AG04449 (cell line): ENCODE measurements at regions not wholly inside any gene's neighbourhood (a gene's known extent, or its start where the extent isn't known, plus 50 kb on each side); places are given as distances from the start of the nearest gene placed in this dataset.

ENCODE experiments used
- CTCF ChIA-PET: fragments of 350-600 bp; formaldehyde crosslinking; extraction: SDS; loops from one replicate; lab custom pipeline; 2021; ENCODE audit warnings: antibody characterized with exemption; lab: Yijun Ruan, JAX
- POLR2A ChIA-PET: fragments of 400-600, 350-600 bp; formaldehyde crosslinking; extraction: SDS; loops from one replicate; lab custom pipeline; 2020; ENCODE audit warnings: antibody characterized with exemption, inconsistent platforms; lab: Yijun Ruan, JAX
- DNase-seq: peaks from one replicate; pipeline ENCODE4 v3.0.0-alpha.2; 2010; ENCODE audit warnings: low read depth, low spot score
- H3K4me3 ChIP-seq: 2 replicates; pipeline ENCODE4 v1.5.1; 2011; ENCODE audit warnings: low read depth, mild to moderate bottlenecking, control low read depth, low read length
- CTCF ChIP-seq: IDR thresholded peaks from one replicate; pipeline ENCODE4 v1.5.1; 2011; ENCODE audit warnings: mild to moderate bottlenecking, moderate library complexity, low read length, control low read depth, inconsistent platforms; ENCODE audit not compliant: insufficient read depth; ENCODE audit errors: missing control alignments

GRCh38 chr4:159828687-159829086, 725.8 kb downstream of the RAPGEF2 start:
- POLR2A ChIA-PET: no interaction called here
- TF ChIP-seq CTCF: no peak
- no peak overlapping the region for H3K4me3 ChIP-seq
- CTCF ChIA-PET: no interaction called here
- DNase-seq: no peak

- DNase-seq: no peak
- no peak overlapping the region for H3K4me3 ChIP-seq
- CTCF ChIA-PET: no interaction called here
- no peak for TF ChIP-seq CTCF
- POLR2A ChIA-PET: no interaction called here
Measured at GRCh38 chr4:159829184-159829583, 726.3 kb downstream of the RAPGEF2 start.

- ChIA-PET POLR2A (no interaction called here), CTCF (no interaction called here)
- no peak overlapping the region for H3K4me3 ChIP-seq
- TF ChIP-seq CTCF: no peak
- no peak for DNase-seq
Measured at GRCh38 chr4:159837071-159837470, 734.2 kb downstream of the RAPGEF2 start.

GRCh38 chr4:159855731-159856130, 752.9 kb downstream of the RAPGEF2 start:
- CTCF ChIA-PET: no interaction called here
- POLR2A ChIA-PET: no interaction called here
- TF ChIP-seq CTCF: no peak
- DNase-seq: no peak
- no peak overlapping the region for H3K4me3 ChIP-seq

- TF ChIP-seq CTCF: no peak
- no peak overlapping the region for H3K4me3 ChIP-seq
- CTCF ChIA-PET: no interaction called here
- no peak for DNase-seq
- POLR2A ChIA-PET: no interaction called here
Measured at GRCh38 chr4:159856451-159856850, 753.6 kb downstream of the RAPGEF2 start.

- ChIA-PET CTCF (no interaction called here), POLR2A (no interaction called here)
- DNase-seq: no peak
- no peak overlapping the region for H3K4me3 ChIP-seq
- TF ChIP-seq CTCF: no peak
Measured at GRCh38 chr4:159859656-159860148, 756.8 kb downstream of the RAPGEF2 start.

GRCh38 chr4:159860945-159861344, 758.1 kb downstream of the RAPGEF2 start:
- ChIA-PET POLR2A (no interaction called here), CTCF (no interaction called here)
- no peak for TF ChIP-seq CTCF
- H3K4me3 ChIP-seq: no peak overlapping the region
- no peak for DNase-seq
